ENCODE measurements at regions not wholly inside any gene's neighbourhood (a gene's known extent, or its start where the extent isn't known, plus 50 kb on each side); places are given as distances from the start of the nearest gene placed in this dataset.
"Not testable (repeated sequence)": the region's sequence is repeated elsewhere in the genome, so short reads cannot be mapped to it uniquely, and the experiment has no call there.

DNA sequence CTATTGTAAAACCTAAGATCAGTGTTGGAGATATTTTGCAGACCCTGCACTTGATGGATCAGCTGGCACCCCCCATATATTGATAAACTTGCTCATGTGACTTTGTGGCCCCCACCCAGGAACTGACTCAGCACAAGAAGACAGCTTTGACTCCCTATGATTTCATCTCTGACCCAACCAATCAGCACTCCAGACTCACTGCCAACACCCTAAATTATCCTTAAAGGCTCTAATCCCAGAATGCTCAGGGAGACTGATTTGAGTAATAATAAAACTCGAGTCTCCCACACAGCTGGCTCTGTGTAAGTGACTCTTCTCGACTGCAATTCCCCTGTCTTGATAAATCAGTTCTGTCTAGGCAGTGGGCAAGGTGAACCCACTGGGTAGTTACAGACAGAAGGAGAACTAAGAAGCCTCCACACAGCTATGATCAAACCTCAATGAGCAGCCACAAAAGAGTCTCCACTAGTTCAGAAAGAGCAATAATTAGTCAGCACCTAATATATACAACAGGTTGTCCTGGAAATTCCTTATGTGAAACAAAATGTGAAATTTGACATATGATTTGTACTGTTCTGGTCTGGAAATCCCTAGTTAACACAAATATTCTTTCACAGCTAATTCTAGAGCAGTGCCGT, 52.2 kb downstream of the ACTL7B start:
- FAIRE-seq (no peak), DNase-seq (ENCODE audit: low spot score) (no peak)

DNA sequence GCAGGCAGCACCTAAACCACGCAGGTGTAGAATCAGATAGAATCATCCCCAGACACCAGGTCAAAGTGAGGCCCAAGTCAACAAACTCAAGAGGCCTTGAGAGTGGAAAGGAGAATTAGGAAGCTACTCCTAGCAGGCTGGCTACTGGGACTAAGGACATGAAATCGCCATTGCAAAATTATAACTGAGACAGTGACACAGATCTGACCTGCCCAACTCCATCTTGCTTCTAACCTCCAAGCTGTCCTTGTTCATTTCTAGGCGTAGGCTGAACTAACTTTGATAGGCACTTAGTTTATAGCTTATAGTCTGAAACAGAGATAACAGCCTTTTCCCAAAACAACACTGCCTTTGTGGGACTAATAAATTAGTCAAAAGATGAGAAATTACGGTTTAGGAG, 52.8 kb downstream of the ACTL7B start:
- DNase-seq (ENCODE audit: low spot score) (no peak), FAIRE-seq (no peak)

DNA sequence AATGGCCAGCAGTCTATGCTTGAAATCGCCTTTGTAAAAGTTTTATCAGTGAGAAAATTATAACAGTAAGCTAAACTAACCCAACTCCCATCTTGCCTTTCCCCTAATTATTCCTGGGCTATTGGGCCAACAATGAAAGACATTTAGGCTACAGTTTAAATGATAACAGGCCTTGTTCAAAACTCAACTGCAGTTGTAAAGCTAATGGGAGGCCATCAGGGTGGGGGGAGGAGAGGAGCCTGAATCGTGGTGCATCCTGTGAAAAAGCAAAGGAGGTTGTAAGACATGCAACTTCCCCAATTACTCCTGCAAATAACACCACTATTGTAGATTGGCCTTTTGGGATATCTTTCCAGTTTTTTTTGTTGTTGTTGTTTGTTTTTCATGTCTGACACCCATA, 53.8 kb downstream of the ACTL7B start:
- DNase-seq (ENCODE audit: low spot score) (no peak), FAIRE-seq (no peak)

DNA sequence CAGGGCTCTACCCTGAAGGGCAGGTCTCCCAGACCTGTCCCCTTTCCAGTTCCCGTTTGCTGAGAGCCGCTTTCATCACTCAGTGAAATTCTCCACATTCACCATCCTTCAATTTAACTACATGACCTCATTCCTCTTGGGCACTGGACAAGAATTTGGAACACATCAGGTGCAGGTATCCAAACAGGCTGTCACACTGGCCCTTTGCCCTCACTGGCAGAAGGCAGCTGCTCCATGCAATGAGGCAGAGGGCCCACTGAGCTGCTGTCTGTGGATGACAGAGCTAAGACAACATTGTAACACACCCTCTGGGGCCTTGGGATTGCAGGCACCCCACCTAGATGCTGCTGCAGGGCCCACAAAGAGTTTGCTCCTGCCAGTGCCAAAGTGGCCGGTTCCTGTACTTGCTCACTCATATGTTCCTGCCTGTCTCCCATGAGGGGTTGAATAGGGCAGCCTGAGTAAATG, 55.1 kb downstream of the ACTL7B start:
- DNase-seq (ENCODE audit: low spot score) (no peak), FAIRE-seq (no peak)

DNA sequence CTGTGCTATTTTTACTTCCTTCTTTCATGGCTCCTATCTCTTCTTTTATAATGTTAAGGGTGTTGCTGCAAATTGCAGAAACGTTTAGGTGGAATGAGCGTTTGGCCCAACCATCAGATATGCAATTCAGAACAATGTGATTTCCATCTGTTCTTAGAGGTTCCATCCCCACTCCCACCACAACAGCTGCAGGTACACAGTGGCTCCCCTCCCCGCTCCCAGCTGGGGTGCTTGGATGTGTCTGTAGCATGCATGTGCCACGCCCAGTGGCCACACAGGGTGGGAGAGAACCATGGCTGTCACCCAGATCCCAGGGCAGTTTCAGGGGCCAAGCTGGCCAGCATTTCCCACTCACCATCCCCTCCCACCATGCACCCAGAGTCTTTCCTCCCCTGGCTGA, 62.2 kb downstream of the ACTL7B start:
- FAIRE-seq: no peak

DNA sequence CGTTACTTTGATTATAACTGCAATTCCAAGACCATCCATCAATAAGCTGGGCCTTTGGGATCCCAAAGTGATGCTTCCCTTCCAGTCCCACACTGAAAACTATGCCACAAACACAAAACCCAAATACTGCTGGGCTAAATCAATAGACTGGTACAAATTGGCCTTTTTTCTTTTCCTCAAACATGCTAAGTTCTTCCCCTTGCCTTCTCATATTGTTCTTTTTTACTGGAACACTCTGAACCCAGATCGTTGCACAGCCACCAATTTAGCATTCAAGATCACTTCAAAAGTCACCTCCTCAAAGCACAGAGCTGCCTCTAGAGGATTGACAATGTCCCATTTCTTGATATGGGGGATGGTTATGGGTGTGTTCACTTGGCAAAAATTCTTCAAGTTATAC, 66.0 kb downstream of the ACTL7B start:
- FAIRE-seq (no peak), DNase-seq (ENCODE audit: low spot score) (no peak)

More for the DNA sequence above, 62.2 kb downstream of the ACTL7B start:
- DNase-seq (ENCODE audit: low spot score): no peak

DNA sequence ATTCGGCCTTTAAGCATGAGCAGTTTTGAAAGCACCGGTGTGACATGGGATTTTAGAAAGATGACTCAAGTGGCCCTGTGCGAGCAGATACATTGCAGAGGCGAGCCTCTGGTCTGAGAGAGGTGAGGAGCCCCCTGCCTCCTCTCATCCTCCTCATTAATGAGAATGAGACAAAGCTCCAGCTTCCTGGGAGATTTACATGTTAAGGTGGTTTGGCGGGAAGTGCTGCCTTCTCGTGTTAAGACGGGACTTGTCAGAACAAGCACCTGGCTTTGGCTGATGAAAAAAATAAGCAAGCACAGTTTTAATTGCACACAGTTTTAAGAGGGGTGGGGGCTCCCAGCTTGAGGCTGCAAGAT, 68.1 kb downstream of the ACTL7B start:
- DNase-seq (ENCODE audit: low spot score) (no peak), FAIRE-seq (no peak)

DNA sequence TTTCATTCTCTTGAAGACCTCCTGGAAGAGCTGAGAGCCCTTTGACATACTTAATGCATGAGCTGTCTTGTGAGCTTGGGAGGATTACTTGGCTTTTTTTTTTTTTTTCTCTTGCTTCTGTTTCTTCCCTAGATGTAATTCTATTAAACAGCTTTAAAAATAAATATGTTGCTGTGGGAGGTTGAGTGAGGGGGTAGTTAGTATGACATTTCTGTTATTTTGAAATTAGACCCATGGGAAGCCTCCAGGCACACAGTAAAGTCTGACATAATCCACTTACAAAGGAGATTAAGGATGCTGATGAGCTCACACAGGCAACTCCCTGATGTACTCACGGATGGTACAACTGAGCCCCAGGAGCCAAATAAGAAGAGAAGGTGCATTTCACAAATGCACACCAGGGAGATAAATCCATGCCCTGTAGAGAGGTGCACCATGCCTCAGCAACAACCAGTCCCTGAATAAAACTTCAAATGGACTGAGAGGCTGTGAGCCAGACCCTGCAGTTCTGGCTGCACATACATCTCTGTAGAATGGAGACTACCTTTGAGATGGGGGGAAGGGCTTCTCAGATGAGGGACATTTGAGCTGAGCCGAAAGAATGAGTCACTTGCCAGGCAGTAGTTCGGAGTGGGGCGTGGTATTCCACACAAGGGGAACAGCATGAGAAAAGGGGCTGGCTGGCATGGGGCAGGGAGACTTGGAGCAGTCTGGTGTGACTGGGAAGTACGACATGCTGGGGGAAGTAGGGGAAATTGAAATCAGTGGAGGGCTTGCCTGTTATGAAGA, 68.7 kb downstream of the ACTL7B start:
- FAIRE-seq: peak; percentile 83
- peak; percentile 78 for DNase-seq (ENCODE audit: low spot score)

DNA sequence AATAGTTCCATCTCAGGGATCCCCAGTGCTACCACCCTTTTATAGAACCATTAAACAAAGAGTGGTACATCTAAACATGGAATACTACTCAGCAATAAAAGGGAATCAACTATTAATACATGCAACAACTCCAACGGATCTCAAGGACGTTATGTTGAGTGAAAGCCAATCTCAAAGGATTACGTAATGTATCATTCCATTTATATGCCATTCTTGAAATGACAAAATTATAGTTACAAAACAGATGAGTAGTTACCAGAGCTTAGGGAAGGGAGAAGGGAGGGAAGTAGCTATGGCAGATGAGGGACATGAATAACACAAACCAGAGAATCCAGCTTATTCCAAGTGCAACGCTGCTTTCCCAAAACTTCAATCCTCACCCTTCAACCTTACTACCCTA, 69.5 kb downstream of the ACTL7B start:
- DNase-seq (ENCODE audit: low spot score) (no peak), FAIRE-seq (no peak)

DNA sequence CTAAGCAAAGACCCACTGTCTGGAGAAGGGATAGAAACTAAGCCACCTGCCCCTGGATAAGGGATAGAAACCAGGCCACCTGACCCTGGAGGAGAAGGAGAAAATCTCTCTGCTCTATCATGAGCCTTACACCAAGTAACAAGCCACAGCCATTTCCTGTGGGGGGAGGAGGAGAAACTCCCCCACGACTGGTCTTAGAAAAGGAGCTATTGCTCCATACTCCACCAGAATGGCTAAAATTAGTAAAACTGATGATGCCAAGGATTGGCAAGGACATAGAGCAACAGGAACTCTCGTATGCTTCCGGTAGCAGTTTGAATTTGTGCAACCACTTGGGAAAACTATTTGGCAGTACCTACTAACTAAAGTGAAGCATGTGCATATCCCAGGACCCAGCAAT, 70.8 kb downstream of the ACTL7B start:
- DNase-seq (ENCODE audit: low spot score) (no peak), FAIRE-seq (no peak)

DNA sequence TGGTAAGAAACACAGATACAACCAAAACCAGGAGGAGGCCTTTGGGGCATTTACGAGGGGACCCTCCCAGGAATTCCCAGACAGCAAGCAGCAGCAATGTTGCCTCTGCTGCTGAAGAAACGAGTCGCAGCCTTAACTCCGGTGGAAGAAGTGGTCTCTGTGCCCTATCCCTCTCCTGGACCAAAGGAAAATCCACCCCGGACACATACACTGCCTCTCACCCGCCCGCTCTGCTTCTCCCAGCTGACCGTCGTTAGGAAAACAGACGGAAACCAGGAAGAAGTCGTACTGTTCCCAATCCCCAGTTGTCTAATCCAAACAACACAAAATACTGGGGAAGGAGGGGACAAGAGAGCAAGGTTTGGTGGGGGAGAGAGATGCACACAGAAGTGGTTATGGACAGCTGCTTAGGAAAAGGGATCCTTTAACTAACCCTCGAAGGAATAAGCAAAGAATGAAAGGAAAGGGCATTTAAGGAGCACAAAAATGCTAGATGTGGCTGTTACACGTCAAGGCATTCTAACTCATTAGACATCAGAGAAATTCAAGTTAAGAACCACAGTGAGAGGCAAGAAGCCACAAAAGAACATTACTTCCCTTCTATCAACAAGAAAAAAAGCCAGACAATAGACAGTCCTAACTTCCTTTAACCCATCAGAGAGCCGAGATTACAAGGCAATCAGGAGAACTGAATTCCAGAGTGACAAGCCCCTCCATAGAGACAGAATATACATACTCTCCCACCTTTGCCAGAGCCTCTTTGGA, 71.9 kb downstream of the ACTL7B start:
- no peak for DNase-seq (ENCODE audit: low spot score)
- FAIRE-seq: no peak

DNA sequence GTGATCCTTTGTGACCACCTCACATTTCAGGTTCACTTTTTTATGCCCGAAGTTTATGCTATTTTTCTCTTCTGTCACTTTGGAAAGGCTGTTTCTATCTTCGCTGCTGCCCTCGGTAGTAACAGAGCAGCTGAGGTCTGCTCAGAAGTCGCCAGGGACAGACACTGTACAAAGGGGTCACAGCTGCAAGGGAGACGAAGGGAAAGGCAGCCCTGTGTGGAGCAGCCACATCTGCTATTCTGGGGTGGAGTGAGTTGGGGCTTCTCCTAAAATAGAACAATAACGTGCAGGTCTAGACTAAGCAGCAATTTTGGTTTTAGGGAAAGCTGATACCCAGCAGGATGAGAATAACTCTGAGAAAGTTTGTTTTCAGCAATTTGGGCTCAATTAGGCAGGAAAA, 72.5 kb downstream of the ACTL7B start:
- no peak for DNase-seq (ENCODE audit: low spot score)
- FAIRE-seq: no peak

DNA sequence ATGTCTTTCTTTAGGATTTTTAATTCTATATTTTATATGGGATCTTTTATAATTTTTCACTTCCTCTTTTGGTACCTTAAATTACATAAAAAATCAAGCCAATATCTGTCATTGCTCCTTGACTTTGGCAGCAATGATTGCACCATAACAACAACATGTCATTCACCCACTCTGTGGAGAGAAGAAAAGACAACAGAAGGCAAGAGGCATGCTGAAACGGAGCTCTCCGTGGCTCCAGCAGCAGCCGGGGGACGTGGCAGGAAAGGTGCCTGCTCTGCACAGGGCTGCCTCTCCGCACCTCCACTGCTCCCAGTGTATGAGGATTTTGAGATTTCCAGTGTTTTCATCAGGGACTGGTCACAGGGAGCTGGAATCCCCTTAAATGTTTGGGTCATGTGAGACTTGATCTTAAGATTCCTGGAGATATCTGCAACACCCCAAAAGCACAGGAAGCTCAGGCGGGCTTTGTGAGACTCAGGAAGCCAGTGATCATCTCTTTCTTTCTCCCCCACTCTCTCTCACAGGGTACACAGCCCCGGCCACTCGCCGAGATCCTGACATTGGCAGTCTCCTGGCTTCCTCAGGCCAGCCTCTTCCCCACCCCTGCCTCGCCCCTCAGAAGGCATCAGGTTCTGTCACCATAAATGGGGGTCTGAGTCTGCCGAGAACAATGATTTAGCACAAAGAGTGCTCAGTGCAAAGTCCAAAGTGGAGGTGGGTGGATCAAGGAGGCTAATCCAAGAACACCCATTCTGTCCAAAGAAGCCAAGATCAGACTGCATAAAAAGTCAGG, 74.6 kb downstream of the ACTL7B start:
- FAIRE-seq (no peak), DNase-seq (ENCODE audit: low spot score) (no peak)

DNA sequence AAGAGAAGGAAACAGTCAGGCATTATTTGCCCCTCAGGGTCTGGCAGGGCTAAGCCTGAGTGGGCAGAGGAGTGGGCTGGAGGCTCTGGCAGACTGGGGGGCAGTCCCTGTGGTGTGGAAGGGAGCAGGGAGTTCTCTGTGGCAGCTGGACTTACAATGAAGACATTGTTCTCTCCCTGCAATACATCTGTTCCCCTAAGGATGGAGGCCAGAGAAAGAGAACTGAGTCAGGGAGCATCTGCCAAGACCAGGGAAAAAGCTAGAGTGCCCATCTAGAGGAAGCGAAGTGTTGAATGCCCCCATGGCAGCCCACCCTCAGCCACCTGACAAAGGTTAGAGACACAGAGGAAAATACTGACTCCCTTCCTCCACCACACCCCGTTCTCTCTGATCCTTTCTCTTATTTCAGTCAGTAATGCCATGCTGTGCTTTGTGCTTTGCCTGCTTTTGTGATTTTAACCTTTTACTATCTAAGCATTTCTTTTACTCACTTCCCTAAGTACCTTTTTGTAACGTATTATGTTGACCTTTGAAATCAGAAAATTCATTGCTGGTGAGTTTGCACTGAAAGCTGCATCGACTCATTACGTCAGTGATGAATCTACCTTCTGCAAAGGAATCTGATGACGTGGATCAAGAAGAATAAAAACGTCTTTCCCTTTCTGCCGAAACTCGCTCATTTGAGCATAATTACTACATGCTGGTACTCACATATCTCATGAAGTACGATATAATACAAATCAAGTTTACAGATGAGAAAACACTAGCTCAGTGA, 76.0 kb downstream of the ACTL7B start:
- no peak for FAIRE-seq
- no peak for DNase-seq (ENCODE audit: low spot score)

DNA sequence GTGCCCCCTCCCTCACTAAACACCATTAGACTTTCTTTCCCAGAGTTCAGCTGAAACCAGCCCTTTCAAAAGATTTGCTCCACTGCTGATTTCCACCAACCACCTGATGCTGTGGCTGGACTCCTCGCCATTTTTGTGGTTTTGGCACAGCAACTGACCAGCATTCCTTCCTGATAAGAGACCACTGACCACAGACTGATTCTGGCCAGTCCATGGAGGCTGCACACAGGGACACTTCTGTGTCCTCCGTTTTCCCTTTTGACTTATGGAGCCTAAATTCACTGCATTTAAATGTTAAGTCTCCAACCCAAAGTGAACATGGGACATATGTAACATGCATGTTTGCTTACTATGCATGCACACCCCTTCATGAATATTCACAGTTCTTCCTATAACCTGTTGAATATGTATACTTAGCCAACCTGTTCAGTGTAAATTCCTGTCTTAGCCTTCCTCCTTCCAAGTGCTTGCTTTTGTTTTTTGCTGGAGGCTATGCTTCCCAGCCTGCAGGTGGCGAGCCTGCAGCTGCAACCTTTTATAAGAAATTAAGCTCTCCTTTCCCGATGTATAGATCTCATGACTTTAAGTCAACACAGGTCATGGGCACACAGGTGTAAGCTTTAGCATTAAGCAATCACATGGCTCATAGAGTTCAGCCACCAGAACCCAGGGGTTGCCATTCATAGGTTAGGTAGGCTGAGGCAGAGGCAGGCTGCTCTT, 78.7 kb downstream of the ACTL7B start:
- no peak for FAIRE-seq
- peak; percentile 46 for DNase-seq (ENCODE audit: low spot score)

DNA sequence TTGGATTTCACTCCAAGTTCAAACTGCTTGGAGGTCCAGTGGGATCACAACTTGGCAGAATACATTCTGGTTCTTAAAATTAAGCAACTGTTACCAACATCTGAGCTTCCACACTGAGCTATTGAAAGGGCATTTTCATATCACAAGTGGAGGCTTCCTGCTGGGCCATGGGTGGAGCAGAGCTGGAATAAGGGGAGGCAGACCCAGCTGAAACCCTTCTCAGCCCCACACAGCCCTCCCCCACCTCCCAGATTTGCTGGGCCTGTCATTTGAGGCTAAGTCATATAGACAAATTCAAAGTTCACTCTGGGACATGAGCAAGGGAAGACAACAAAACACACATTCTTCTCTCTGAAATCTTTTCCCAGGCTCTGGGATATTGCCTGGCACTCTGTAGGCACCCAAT, 79.9 kb downstream of the ACTL7B start:
- DNase-seq (ENCODE audit: low spot score) (no peak), FAIRE-seq (no peak)

DNA sequence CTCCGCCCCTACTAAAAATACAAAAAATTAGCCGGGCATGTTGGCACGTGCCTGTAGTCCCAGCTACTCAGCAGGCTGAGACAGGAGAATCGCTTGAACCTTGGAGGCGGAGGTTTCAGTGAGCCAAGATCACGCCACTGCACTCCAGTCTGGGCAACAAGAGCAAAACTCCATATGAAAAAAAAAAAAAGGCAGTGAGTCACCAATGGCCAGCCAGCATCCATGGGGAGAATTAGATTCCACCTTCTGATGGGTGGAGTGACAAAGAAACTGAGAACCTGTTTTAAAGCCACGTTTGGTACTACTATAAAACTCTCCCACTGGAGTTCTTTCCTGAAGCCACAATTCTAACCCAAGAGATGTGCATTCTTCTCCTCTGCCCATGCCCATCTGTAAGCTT, 81.7 kb downstream of the ACTL7B start:
- not testable (repeated sequence) for DNase-seq (ENCODE audit: low spot score); FAIRE-seq

DNA sequence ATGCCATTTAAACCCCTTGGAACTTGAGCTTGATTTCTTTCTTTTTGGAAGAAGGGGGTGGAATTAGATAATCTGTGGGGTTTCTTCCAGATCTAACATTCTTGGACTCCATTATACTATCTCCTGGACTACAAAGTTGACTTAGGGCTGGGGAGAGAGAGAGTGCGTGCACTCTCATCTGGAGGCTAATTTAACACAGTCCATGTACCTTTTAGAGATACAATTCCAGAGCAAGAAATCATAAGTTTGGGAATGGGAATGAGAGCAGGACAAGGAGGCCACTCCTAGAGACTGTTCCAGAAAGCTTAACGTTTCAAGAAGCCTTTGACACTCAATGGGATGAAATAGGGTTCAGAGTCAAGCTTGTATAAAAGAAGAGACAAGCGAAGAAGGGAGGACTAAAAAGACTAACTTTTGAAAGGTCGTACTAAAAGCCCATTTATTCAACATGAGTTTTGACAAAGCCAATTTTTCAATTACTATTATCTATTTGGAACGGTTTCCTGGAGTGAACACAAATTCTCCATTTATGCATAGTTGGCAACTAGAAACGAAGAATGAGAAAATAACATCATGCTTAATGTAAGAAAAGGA, 83.4 kb downstream of the ACTL7B start:
- FAIRE-seq: no peak
- DNase-seq (ENCODE audit: low spot score): no peak

DNA sequence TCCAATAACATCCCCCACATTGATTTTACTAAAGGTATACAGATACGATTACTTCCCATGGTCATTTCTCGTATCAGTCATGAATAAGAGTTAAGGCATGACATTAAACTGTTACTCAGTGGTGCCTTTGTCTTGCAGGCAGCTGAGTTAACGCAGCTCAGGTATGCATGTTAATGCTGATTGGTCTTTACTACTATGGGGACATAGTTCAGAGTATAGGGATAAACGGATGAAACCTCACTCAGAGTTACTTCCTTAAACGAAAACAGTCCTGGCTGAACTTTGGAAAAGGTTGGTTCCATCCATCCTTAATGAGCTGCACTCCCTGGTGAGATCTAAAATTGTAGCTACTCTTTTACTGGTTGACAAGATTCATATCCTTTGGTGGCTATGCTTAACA, 87.0 kb downstream of the ACTL7B start:
- DNase-seq (ENCODE audit: low spot score) (no peak), FAIRE-seq (no peak)

Measured in urothelium cell line (cell line).